ENCODE measurements at regions not wholly inside any gene's neighbourhood (a gene's known extent, or its start where the extent isn't known, plus 50 kb on each side); places are given as distances from the start of the nearest gene placed in this dataset.
"Not testable (repeated sequence)": the region's sequence is repeated elsewhere in the genome, so short reads cannot be mapped to it uniquely, and the experiment has no call there.

DNA sequence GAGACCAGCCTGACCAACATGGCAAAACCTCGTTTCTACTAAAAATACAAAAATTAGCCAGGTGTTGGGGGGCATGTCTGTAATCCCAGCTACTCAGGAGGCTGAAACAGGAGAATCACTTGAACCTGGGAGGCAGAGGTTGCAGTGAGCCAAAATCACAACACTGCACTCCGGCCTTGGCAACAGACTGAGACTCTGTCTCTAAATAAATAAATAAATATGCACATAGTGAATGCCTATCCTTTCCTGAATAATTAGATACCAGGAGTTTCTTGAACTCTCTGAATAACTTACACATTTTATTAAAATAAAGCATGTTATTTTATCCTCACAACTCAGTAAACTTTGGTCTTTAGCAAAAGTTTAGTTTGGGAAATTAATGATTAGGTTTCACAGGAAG is 1523.1 kb upstream of the ADGRL3 start:
- H3K4me3 ChIP-seq; in situ Hi-C loops (cut with MboI; ENCODE audit: low pct_unique_long_range_greater_than_20kb in 2 of 9, low sequenced_read_pairs in 9 of 9, unreplicated experiment in 9 of 9); H3K27ac ChIP-seq; H3K4me1 ChIP-seq (replicated peaks in 1 of 2): not testable (repeated sequence)
- 0 to 100% (median 58%) methylated on average over 1 to 2 of the region's 2 CpGs; no CpG with 5 or more reads in 2 of the 10 experiments for WGBS, 10 experiments
- peak in 2 of 8 experiments; percentile 55 to 60 for ATAC-seq (replicated peaks in 6 of 8)

DNA sequence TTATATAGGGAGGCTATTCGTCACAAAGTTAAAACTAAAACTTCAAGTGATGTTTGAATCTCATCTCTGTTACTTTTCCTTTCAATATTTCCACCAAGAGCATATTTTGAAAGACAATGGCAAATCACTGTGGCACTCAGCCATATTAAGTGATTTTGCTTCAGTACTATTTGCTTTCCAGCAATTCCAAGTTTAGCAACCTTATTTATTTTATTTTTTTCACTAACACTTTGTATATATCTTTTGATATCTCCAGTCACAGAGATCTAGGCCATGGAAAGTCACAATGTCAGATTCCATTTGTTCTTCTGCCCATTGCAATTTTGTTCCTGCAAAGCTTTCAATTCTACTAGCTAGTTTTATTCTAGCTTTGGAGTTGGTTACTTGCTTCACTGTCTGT is 1514.5 kb upstream of the ADGRL3 start:
- peaks cover 0 to 3% of the 10 kb centered on the region in 2 donors for H3K4me1 ChIP-seq (replicated peaks in 1 of 2)
- no peak for ATAC-seq (replicated peaks in 6 of 8)
- no peak overlapping the region for H3K4me3 ChIP-seq
- no peak overlapping the region for H3K27ac ChIP-seq
- 0 to 100% (median 82%) methylated on average over 1 of the region's 1 CpG for WGBS, 10 experiments
- in situ Hi-C loops (cut with MboI; ENCODE audit: low pct_unique_long_range_greater_than_20kb in 2 of 9, low sequenced_read_pairs in 9 of 9, unreplicated experiment in 9 of 9), result no loop called here

DNA sequence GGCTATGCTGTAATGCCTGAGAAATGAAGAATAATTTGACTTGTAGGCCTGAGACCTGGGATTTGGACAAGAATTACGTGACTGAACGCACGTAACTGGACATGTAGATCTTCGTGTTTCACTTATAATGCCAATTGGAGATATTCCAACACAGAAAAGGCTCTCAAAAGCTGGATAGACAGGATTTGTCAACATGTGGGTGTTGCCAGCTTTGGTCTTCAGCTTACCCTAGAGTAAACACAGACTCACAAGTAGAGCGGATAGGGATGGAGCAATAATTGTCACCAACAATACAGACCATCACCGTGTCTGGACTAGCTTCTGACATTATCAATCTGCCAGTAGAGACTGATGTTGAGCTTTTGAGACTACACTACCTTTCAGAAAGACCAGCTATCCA is 1511.0 kb upstream of the ADGRL3 start:
- no peak overlapping the region for H3K27ac ChIP-seq
- ATAC-seq (replicated peaks in 6 of 8), result no peak
- in situ Hi-C loops (cut with MboI; ENCODE audit: low pct_unique_long_range_greater_than_20kb in 2 of 9, low sequenced_read_pairs in 9 of 9, unreplicated experiment in 9 of 9), result no loop called here
- H3K4me1 ChIP-seq (replicated peaks in 1 of 2), result peaks cover 0 to 3% of the 10 kb centered on the region in 2 donors
- H3K4me3 ChIP-seq, result no peak overlapping the region
- WGBS, 10 experiments, result 7 to 100% (median 91%) methylated on average over 2 to 6 of the region's 6 CpGs

DNA sequence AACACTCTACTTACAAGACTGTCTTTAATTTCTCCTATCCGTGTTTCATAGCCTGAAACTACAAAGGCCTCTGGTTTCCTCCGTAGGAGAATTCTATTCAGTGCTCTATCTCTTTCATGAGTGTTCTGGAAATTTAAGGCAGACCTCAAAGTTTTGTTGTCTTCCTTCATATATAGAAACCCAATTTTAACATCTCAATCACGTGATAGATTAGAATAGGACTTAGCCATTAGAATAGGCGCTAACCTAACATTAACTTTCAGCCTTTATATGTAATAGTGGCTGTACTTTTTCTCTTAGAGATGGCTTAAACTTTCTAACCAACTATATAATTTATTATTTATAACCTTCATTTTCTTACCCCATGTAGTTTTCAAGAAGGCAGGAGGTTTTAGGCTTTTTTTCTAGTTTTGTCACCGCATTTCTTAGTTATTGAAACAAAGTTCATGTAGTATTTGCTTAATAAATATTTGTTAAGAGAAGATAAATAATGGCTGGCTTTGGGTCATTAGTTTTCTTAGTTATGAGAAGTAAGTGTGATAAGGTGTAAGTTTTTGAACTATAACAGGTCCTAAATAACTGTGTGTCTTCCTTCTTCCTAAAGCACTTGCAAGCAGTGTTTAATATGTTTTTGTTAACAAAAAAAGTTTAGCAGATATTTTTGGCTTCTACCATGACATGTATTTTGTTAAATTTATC is 1504.6 kb upstream of the ADGRL3 start:
- H3K4me1 ChIP-seq (replicated peaks in 1 of 2), result no peaks in the 10 kb centered on the region
- no peak overlapping the region for H3K27ac ChIP-seq
- WGBS, 10 experiments, result 20 to 100% (median 88%) methylated on average over 1 to 5 of the region's 5 CpGs
- H3K4me3 ChIP-seq, result no peak overlapping the region
- in situ Hi-C loops (cut with MboI; ENCODE audit: low pct_unique_long_range_greater_than_20kb in 2 of 9, low sequenced_read_pairs in 9 of 9, unreplicated experiment in 9 of 9), result no loop called here
- no peak for ATAC-seq (replicated peaks in 6 of 8)

DNA sequence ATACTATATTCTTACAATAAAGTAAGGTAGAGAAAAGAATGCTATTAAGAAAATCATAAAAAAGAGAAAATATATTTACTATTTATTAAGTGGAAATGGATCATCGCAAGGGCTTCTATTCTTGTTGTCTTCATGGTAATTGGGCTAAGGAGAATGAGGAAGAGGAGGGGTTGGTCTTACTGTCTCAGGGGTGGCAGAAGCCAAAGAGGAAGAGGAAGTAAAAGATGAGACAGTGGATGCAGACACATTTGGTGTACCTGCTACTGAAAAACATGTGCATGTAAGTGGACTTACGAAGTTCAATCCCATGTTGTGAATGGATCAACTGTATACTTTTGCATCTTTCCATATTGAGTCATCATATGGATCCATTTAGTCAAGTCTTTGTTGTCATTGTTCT is 1502.1 kb upstream of the ADGRL3 start:
- no peak overlapping the region for H3K4me3 ChIP-seq
- WGBS, 10 experiments, result 10 to 100% (median 94%) methylated on average over 1 to 2 of the region's 2 CpGs; no CpG with 5 or more reads in 1 of the 10 experiments
- H3K4me1 ChIP-seq (replicated peaks in 1 of 2), result no peaks in the 10 kb centered on the region
- in situ Hi-C loops (cut with MboI; ENCODE audit: low pct_unique_long_range_greater_than_20kb in 2 of 9, low sequenced_read_pairs in 9 of 9, unreplicated experiment in 9 of 9), result no loop called here
- no peak overlapping the region for H3K27ac ChIP-seq
- no peak for ATAC-seq (replicated peaks in 6 of 8)

DNA sequence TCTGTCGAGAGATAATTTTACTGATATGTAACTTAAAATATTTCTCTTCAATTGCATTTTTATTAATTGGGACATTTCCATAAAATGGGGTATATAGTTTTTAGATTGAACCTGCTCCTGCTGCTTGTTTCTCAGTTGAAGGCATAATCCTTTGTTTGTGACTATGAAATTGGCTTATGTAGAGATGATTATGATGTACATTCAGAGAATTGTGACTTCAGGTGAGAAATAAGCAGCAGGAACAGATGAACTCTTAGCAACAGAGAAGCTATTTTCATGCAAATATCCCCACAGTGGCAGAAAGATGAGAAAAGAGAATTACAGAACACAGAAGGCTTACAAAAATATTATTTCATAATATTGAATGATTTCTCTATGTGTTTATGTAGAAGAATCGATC is 1499.5 kb upstream of the ADGRL3 start:
- no peak for ATAC-seq (replicated peaks in 6 of 8)
- WGBS, 10 experiments, result 0 to 95% (median 82%) methylated on average over 1 to 2 of the region's 2 CpGs; no CpG with 5 or more reads in 1 of the 10 experiments
- no peaks in the 10 kb centered on the region for H3K4me1 ChIP-seq (replicated peaks in 1 of 2)
- in situ Hi-C loops (cut with MboI; ENCODE audit: low pct_unique_long_range_greater_than_20kb in 2 of 9, low sequenced_read_pairs in 9 of 9, unreplicated experiment in 9 of 9), result no loop called here
- no peak overlapping the region for H3K4me3 ChIP-seq
- H3K27ac ChIP-seq, result no peak overlapping the region

DNA sequence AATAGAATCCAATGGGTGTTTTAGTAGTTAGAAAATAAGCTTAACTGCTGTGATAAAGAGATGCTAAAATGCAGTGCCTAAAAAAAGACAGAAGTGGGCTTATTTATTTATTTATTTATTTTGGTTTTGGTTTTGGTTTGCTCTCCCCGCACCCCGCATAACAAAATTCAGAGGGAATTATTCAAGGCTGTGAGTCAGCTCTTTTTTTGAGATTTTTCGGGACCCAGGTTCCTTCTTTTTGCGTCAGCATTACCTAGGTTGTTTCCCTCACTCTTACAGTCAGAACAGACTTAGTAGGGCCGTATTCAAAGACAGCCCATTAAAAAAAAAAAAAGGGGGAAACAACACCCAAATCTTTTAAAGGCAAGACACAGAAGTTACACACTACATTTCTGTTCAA is 1495.5 kb upstream of the ADGRL3 start:
- no peak for ATAC-seq (replicated peaks in 6 of 8)
- 0 to 95% (median 91%) methylated on average over 2 to 5 of the region's 5 CpGs; no CpG with 5 or more reads in 1 of the 10 experiments for WGBS, 10 experiments
- Histone ChIP-seq H3K4me3 (no peak overlapping the region), H3K27ac (no peak overlapping the region), H3K4me1 (replicated peaks in 1 of 2) (no peaks in the 10 kb centered on the region)
- in situ Hi-C loops (cut with MboI; ENCODE audit: low pct_unique_long_range_greater_than_20kb in 2 of 9, low sequenced_read_pairs in 9 of 9, unreplicated experiment in 9 of 9), result no loop called here

DNA sequence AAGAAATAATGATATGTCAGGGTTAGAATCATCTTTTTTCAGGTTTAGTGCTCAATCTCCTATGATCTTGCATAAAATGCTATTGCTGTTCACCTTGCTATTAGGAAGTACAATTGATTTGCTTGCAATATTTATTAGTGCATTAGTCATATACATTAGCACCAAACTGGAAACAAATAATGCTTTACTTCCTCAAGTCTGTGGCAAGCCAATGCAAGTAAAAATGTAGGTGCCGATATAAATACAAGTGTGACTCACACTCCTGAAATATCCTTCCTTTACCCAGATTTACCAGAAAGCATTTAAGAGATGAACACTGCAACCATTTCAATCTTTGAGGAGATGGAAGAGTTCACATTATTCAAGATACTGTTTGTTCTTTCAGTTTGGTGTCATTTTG is 1487.7 kb upstream of the ADGRL3 start:
- in situ Hi-C loops (cut with MboI; ENCODE audit: low pct_unique_long_range_greater_than_20kb in 2 of 9, low sequenced_read_pairs in 9 of 9, unreplicated experiment in 9 of 9), result no loop called here
- Histone ChIP-seq H3K27ac (no peak overlapping the region), H3K4me1 (replicated peaks in 1 of 2) (peaks cover 0 to 7% of the 10 kb centered on the region in 2 donors), H3K4me3 (no peak overlapping the region)
- ATAC-seq (replicated peaks in 6 of 8), result peak in 5 of 8 experiments; percentile 58 to 94 (median 77)
- WGBS, 10 experiments, result 0 to 80% (median 43%) methylated on average over 1 of the region's 1 CpG; no CpG with 5 or more reads in 2 of the 10 experiments

DNA sequence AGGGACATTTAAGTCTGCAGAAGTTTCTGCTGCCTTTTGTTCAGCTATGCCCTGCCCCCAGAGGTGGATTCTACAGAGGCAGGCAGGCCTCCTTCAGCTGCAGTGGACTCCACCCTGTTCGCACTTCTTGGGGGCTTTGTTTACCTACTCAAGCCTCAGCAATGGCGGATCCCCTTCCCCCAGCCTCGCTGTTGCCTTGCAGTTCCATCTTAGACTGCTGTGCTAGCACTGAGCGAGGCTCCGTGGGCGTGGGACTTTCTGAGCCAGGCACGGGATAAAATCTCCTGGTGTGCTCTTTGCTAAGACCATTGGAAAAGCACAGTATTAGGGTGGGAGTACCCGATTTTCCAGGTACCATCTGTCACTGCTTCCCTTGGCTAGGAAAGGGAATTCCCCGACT is 1475.8 kb upstream of the ADGRL3 start:
- H3K4me1 ChIP-seq (replicated peaks in 1 of 2); in situ Hi-C loops (cut with MboI; ENCODE audit: low pct_unique_long_range_greater_than_20kb in 2 of 9, low sequenced_read_pairs in 9 of 9, unreplicated experiment in 9 of 9); H3K27ac ChIP-seq; H3K4me3 ChIP-seq; ATAC-seq (replicated peaks in 6 of 8): not testable (repeated sequence)
- WGBS, 10 experiments, result 0 to 100% (median 83%) methylated on average over 2 to 6 of the region's 9 CpGs; no CpG with 5 or more reads in 3 of the 10 experiments

DNA sequence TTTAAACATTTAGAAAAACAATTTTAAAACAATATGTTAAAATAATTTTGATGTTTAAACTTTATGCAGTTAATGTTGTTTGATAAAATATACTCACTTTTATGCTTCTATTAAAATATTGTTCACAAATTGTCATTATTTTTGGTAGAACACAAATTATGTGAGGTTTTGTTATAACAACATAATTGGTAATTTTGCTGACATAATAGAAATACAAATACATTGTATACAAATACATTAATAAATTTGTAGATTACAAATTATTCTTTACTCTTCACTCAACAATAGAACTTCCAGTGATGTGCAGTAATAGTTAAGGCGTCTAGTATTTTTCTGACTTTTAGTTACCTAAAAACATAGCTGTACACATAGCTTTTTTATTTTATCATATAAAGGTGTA is 1472.4 kb upstream of the ADGRL3 start:
- Histone ChIP-seq H3K4me1 (replicated peaks in 1 of 2) (no peaks in the 10 kb centered on the region), H3K27ac (no peak overlapping the region), H3K4me3 (no peak overlapping the region)
- in situ Hi-C loops (cut with MboI; ENCODE audit: low pct_unique_long_range_greater_than_20kb in 2 of 9, low sequenced_read_pairs in 9 of 9, unreplicated experiment in 9 of 9), result no loop called here
- whole genome bisulfite sequencing, 10 experiments, result 0 to 100% (median 96%) methylated on average over 1 of the region's 1 CpG; no CpG with 5 or more reads in 2 of the 10 experiments
- no peak for ATAC-seq (replicated peaks in 6 of 8)

DNA sequence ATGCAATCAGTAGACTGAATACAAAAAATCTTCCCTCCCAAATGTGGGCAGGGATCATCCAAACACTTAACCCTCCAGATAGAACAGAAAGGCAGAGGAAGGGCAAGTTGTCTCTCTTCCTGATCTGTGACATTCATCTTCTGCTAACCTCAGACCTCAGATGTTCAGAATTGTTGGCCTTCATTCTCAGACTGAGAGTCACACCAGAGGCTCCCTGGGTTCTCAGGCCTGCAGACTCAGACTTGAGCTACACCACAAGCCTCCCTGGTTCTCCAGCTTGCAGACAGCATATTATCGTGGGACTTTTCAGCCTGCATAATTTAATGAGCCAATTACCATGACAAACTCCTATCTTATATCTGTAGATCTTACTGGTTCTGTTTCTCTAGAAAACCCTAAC is 1471.6 kb upstream of the ADGRL3 start:
- H3K4me1 ChIP-seq (replicated peaks in 1 of 2), result no peaks in the 10 kb centered on the region
- no peak for ATAC-seq (replicated peaks in 6 of 8)
- no peak overlapping the region for H3K27ac ChIP-seq
- H3K4me3 ChIP-seq, result no peak overlapping the region
- 0 to 100% (median 100%) methylated on average over 1 of the region's 1 CpG; no CpG with 5 or more reads in 4 of the 10 experiments for WGBS, 10 experiments
- in situ Hi-C loops (cut with MboI; ENCODE audit: low pct_unique_long_range_greater_than_20kb in 2 of 9, low sequenced_read_pairs in 9 of 9, unreplicated experiment in 9 of 9), result no loop called here

DNA sequence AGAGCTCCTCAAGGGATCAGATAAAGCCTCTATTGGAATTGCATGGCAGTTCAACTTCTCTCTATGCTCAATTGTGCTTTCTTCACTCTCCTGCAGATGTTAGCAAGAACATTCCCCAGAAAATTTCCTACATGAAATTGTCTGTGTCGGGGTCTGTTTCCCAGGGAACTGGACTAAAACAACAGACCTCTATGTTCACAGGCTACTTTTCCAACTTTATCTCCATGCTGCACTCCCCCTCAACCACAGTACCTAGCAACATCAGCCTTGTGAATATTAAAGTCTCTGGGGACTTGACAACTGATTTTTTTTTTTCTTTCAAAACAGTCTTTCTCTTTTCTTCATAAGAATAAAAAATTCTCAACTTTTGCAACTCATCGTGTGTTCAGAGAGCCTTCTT is 1470.8 kb upstream of the ADGRL3 start:
- WGBS, 10 experiments, result 0 to 100% (median 67%) methylated on average over 1 to 2 of the region's 2 CpGs; no CpG with 5 or more reads in 1 of the 10 experiments
- peak in 1 of 8 experiments; percentile 77 for ATAC-seq (replicated peaks in 6 of 8)
- H3K27ac ChIP-seq, result no peak overlapping the region
- in situ Hi-C loops (cut with MboI; ENCODE audit: low pct_unique_long_range_greater_than_20kb in 2 of 9, low sequenced_read_pairs in 9 of 9, unreplicated experiment in 9 of 9), result no loop called here
- no peaks in the 10 kb centered on the region for H3K4me1 ChIP-seq (replicated peaks in 1 of 2)
- no peak overlapping the region for H3K4me3 ChIP-seq

DNA sequence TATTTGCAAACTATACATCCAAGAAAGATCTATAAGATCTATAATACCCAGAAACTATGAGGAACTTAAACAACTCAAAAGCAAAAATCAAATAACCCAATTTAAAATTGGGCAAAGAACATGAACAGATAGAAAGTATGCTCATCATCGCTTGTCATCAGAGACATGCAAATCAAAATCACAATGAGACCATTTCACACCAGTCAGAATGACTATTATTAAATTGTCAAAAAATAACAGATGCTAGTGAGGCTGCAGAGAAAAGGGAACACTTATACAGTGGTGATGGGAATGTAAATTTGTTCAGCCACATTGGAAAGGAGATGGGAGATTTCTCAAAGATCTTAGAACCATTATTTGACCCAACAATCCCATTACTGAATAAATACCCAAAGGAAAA is 1451.7 kb upstream of the ADGRL3 start:
- H3K4me1 ChIP-seq (replicated peaks in 1 of 2), result no peaks in the 10 kb centered on the region
- 0 to 100% (median 66%) methylated on average over 1 of the region's 1 CpG; no CpG with 5 or more reads in 2 of the 10 experiments for WGBS, 10 experiments
- no peak for ATAC-seq (replicated peaks in 6 of 8)
- no peak overlapping the region for H3K27ac ChIP-seq
- no peak overlapping the region for H3K4me3 ChIP-seq
- in situ Hi-C loops (cut with MboI; ENCODE audit: low pct_unique_long_range_greater_than_20kb in 2 of 9, low sequenced_read_pairs in 9 of 9, unreplicated experiment in 9 of 9), result no loop called here
